RWPE2 (cell line): ENCODE measurements at regions not wholly inside any gene's neighbourhood (a gene's known extent, or its start where the extent isn't known, plus 50 kb on each side); places are given as distances from the start of the nearest gene placed in this dataset.
A peak's percentile ranks its signal among the peaks of the same experiment; 100 is the strongest.

Experiments used
- ATAC-seq: fragments of 200-7000 bp; cut with Tn5 transposase; 3 replicates; pipeline ENCODE4 v1.9.1; 2021; ENCODE audit warnings: low read depth
- DNase-seq: peaks from one replicate; pipeline ENCODE4 v3.0.0-alpha.2; 2020; ENCODE audit warnings: low spot score
- H3K27ac ChIP-seq: fragments of 450-650 bp; 2 replicates; pipeline ENCODE4 v1.5.1; 2017; ENCODE audit warnings: mild to moderate bottlenecking; ENCODE audit not compliant: poor library complexity, severe bottlenecking
- H3K27me3 ChIP-seq: fragments of 250-450 bp; sonication (Bioruptor Pico); 2 replicates; pipeline ENCODE4 v1.5.1; 2021; ENCODE audit warnings: mild to moderate bottlenecking, moderate library complexity; ENCODE audit not compliant: insufficient read depth, poor library complexity, severe bottlenecking
- H3K36me3 ChIP-seq: fragments of 250-450 bp; sonication (Bioruptor Pico); 2 replicates; pipeline ENCODE4 v1.5.1; 2020; ENCODE audit warnings: low read depth, mild to moderate bottlenecking, moderate library complexity
- H3K4me1 ChIP-seq: fragments of 250-450 bp; sonication (Bioruptor Pico); 2 replicates; pipeline ENCODE4 v1.5.1; 2021; ENCODE audit warnings: mild to moderate bottlenecking, moderate library complexity; ENCODE audit not compliant: insufficient read depth, poor library complexity, severe bottlenecking
- H3K4me3 ChIP-seq: fragments of 250-450 bp; sonication (Bioruptor Pico); 2 replicates; pipeline ENCODE4 v1.5.1; 2021; ENCODE audit warnings: mild to moderate bottlenecking, moderate library complexity; ENCODE audit not compliant: severe bottlenecking
- H3K9me3 ChIP-seq: fragments of 250-450 bp; sonication (Bioruptor Pico); 2 replicates; pipeline ENCODE4 v1.5.1; 2021; ENCODE audit warnings: mild to moderate bottlenecking, moderate library complexity; ENCODE audit not compliant: severe bottlenecking
- CTCF ChIP-seq: fragments of 450-650 bp; IDR thresholded peaks from one replicate; pipeline ENCODE4 v1.5.1; 2017; ENCODE audit warnings: mild to moderate bottlenecking, moderate library complexity; ENCODE audit not compliant: poor library complexity, severe bottlenecking

- Histone ChIP-seq H3K27ac (no peak overlapping the region), H3K36me3 (no peaks in the 10 kb centered on the region), H3K9me3 (no peaks in the 10 kb centered on the region), H3K4me1 (peaks cover 38% of the 10 kb centered on the region), H3K4me3 (no peak overlapping the region), H3K27me3 (no peaks in the 10 kb centered on the region)
- ATAC-seq (peak; percentile 24), DNase-seq (no peak)
- TF ChIP-seq CTCF = no peak
Observed at GRCh38 chr3:43185274-43185982, 79.5 kb upstream of the POMGNT2 start.

GRCh38 chr3:43183456-43183855, 77.6 kb upstream of the POMGNT2 start:
- H3K36me3 ChIP-seq = no peaks in the 10 kb centered on the region
- DNase-seq (no peak), ATAC-seq (no peak)
- no peak overlapping the region for H3K4me3 ChIP-seq
- no peak for TF ChIP-seq CTCF
- peaks cover 48% of the 10 kb centered on the region for H3K4me1 ChIP-seq
- H3K27me3 ChIP-seq = no peaks in the 10 kb centered on the region
- H3K27ac ChIP-seq = no peak overlapping the region
- H3K9me3 ChIP-seq = no peaks in the 10 kb centered on the region

- peaks cover 43% of the 10 kb centered on the region for H3K4me1 ChIP-seq
- peak; percentile 85 for DNase-seq
- H3K27ac ChIP-seq = peak overlapping the region; percentile 100
- H3K36me3 ChIP-seq = no peaks in the 10 kb centered on the region
- TF ChIP-seq CTCF = no peak
- H3K27me3 ChIP-seq = no peaks in the 10 kb centered on the region
- H3K9me3 ChIP-seq = no peaks in the 10 kb centered on the region
- ATAC-seq = peak; percentile 49
- no peak overlapping the region for H3K4me3 ChIP-seq
Observed at GRCh38 chr3:43181202-43181821, 75.4 kb upstream of the POMGNT2 start.

GRCh38 chr3:43180694-43181093, 74.8 kb upstream of the POMGNT2 start:
- Histone ChIP-seq H3K36me3 (no peaks in the 10 kb centered on the region), H3K27ac (peak overlapping the region; percentile 100), H3K9me3 (no peaks in the 10 kb centered on the region), H3K27me3 (no peaks in the 10 kb centered on the region), H3K4me3 (no peak overlapping the region), H3K4me1 (peaks cover 39% of the 10 kb centered on the region)
- ATAC-seq = peak; percentile 1; the same call in 1 of the 3 replicates
- no peak for TF ChIP-seq CTCF
- DNase-seq = no peak

- H3K27me3 ChIP-seq = no peaks in the 10 kb centered on the region
- H3K4me3 ChIP-seq = no peak overlapping the region
- no peaks in the 10 kb centered on the region for H3K9me3 ChIP-seq
- no peak for TF ChIP-seq CTCF
- H3K4me1 ChIP-seq = peaks cover 35% of the 10 kb centered on the region
- H3K36me3 ChIP-seq = no peaks in the 10 kb centered on the region
- DNase-seq = peak; percentile 86
- peak; percentile 88 for ATAC-seq
- peak overlapping the region; percentile 100 for H3K27ac ChIP-seq
Observed at GRCh38 chr3:43180027-43180426, 74.1 kb upstream of the POMGNT2 start.
